EH (cell line): ENCODE measurements at regions not wholly inside any gene's neighbourhood (a gene's known extent, or its start where the extent isn't known, plus 50 kb on each side); places are given as distances from the start of the nearest gene placed in this dataset.
"Not testable (repeated sequence)": the region's sequence is repeated elsewhere in the genome, so short reads cannot be mapped to it uniquely, and the experiment has no call there.

ENCODE experiments used
- DNase-seq: peaks from one replicate; pipeline ENCODE4 v3.0.0-alpha.2; 2015; ENCODE audit warnings: low read depth

DNA sequence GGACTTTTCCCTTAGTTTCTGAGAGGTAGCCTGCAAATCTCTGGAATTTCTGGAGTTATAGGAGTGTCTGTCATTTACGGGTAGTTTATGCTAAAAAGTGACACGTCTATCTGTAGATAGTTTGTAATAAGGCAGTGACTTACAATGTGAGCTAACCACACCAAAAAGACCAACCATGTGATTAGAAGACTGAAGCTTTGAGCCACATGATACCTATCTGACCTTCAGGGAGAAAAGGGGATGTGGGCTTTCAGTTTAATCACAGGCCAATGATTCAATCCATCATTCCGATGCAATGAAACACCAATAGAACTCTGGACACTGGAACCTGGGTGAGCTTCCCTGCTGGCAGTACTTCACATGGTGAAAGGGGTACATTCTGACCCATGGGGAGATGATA, 254.6 kb upstream of the GK2 start:
- DNase-seq, result no peak

DNA sequence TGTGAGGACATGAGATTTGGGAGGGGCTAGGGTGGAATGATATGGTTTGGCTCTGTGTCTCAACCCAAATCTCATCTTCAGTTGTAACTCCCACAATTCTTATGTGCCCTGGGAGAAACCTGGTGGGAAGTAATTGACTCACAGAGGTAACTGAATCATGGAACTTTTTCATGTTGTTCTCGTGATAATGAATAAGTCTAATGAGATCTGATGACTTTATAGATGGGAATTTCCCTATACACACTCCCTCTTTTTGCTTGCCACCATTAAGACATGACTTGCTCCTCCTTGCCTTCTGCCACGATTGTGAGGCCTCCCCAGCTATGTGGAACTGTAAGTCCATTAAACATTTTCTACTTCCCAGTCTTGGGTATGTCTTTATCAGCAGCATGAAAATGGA, 253.2 kb upstream of the GK2 start:
- DNase-seq, result no peak

DNA sequence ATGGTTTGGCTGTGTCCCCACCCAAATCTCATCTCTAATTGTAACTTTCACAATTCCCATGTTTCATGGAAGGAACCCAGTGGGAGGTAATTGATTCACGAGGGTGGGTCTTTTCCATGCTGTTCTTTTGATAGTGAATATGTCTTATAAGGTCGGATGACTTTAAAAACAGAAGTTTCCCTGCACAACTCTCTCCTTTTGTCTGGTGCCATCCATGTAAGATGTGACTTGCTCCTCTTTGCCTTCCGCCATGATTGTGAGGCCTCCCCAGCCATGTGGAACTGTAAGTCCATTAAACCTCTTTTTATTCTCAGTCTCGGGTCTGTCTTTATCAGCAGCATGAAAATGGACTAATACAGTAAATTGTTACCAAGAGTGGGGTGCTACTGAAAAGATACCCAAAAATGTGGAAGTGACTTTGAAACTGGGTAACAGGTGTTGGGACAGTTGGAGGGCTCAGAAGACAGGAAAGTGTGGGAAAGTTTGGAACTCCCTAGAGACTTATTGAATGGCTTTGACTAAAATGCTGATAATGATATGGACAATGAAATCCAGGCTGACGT, 251.4 kb upstream of the GK2 start:
- DNase-seq, result not testable (repeated sequence)

DNA sequence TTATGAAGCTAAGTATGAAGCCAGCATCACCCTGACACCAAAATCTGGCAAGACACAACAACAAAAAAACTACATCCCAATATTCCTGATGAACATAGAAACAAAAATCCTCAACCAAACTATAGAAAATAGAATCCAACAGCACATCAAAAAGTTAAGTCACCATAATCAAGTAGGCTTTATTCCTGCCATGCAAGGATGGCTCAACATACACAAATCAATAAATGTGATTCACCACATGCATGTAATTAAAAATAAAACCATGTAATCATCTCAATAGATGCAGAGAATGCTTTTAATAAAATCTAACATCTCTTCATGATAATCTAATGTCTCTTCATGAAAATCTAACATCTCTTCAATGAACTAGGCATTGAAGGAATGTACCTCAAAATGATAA, 249.4 kb upstream of the GK2 start:
- DNase-seq, result no peak

DNA sequence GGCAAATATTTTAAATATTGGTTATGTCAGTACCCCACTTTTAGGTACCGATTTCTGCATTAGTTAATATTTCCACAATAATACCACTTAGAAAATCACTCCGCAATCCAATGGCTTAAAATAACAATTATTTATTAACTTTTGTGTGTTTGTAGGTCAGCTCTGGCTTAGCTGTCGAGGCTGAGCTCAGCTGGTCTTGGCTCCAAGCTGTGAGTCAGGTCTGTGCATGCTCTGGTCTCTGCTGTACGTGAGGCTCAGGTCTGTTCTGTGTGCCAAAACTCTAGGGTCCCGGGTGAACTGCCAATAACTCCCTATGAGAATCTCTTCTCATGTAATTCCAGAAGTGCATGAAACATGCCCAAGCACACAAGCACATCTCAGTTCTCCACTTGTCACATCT, 245.8 kb upstream of the GK2 start:
- DNase-seq, result no peak

DNA sequence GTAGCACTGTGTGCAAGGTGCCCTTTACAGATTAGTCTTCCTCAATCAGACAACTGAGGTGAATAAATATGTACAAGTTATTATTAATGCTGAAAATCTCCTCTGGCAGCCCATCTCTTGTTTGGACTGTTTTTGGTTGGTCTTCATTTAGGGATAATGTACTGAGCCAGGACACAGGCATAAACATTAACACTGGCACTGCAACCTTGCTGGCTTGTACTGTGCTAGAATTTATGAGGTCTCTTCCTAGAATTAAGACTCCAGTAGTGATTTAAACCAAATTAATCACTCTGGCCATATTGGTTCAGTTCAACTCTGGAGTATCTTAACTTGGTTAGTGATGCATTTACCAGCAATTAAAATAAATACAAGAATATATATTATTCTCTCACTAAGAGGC, 244.7 kb upstream of the GK2 start:
- no peak for DNase-seq

DNA sequence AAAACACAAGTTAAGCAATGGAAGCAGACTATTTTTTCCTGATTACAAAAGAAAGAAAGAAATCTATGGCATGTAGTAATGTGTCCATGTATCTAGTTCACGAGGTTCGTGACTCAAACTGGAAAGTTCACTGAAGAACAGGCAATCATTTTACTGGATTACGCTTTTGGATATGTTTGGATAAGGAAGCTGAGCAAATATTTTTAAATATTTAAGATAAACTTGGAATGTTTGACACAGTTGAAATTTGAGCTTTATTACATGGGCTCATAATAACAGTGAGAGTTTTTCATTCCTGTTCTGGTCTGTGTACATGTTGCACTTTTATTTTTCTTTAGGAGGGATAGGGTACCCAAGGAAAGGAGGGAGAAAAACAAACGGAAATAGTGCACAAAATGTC, 244.2 kb upstream of the GK2 start:
- DNase-seq, result peak; percentile 14

DNA sequence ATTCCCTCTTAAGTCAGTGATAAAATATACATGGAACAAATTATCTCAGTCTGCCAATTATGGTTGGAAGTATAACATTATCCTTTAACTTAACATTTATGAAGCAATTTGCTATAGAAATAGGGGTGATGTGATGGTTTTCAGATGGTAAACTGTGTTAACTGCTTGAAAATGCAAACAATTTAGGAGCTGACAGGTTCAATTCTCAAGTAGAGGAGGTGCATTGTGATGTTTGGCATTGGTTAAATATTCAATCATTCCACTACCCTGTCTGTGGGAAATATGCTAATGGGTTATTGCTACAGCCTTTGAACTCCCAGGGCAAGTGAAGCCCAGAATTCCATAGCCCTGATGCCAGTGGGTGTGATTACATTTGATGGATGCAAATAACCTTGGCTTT, 243.4 kb upstream of the GK2 start:
- no peak for DNase-seq

DNA sequence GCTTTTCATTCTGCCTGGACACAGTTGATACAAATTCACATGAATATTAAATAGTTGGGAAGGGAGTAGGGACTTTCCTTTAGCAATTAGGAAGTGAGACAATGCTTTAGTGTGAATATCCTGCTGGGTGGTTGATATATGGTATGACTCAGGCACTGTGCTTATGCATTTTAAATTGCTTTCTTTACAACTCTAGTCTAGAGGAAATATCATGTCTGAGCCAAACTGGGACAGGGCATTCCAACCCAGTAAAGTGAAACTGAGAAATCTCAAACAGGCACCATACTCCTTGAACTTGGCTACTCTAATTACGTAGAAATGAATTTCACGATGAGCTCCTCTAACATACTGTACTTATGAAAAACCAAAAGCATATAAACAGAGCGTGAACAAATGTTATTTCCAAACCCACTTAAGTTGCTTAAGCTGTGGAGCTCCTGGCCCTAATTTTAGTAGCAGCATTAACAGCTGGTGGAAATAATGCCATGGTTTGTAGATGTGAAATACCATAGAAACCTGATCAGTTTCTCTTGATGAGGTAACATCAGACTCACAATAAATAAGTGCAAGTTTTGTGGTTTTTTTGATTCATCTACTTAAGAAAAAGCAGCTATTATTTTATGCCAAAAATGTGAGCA, 242.9 kb upstream of the GK2 start:
- DNase-seq, result peak; percentile 9

DNA sequence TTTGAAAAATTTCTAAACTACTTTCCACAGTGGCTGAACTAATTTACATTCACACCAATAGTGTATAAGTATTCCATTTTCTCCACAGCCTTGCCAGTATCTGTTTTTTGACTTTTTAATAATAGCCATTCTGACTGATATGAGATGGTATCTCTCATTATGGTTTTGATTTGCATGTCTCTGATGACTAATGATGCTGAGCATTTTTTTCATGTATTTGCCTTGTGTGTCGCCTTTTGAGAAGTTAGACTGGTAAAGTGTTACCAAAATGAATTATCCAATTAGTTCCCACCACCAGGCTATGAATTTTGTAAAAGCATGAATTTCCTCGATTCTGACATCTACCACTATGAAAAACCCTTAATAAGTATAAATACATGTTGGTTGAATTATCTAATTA, 242.2 kb upstream of the GK2 start:
- DNase-seq, result no peak

DNA sequence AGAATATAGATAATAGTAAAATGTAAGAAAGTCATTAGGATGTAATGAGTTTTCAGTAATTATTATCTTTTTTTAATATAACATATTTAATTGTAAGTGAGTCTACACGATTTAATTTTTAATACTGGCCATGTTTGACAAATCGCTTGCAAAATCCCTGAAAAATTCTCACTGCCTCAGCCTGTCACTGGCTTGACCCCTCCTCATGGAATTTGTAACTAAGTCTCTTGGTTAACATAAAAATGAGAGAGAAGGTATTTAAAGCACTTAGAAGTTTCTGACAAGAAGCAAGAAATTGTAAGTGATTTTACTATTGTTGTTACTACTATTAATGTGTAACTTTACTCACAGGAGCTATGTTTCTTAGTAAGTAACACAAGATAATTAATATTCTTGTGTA, 237.9 kb upstream of the GK2 start:
- DNase-seq, result no peak

DNA sequence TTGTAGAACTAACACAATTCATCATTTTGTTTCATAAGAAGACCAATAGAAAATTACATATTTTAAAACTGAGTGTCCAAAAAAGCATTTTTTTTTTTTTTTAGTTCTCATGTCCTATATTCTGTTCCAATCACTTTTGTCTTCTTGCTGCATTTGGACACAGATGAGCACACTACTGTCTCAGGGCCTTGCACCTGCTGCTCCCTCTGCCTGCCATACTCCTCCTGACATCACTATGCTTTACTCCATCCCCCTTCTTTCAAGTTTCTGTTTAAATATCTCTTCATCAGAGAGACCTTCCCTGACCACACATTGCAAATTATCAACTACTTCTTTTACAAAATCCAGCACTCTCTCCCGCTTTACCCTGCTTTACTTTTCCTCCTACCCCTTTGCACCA, 230.7 kb upstream of the GK2 start:
- DNase-seq, result no peak

DNA sequence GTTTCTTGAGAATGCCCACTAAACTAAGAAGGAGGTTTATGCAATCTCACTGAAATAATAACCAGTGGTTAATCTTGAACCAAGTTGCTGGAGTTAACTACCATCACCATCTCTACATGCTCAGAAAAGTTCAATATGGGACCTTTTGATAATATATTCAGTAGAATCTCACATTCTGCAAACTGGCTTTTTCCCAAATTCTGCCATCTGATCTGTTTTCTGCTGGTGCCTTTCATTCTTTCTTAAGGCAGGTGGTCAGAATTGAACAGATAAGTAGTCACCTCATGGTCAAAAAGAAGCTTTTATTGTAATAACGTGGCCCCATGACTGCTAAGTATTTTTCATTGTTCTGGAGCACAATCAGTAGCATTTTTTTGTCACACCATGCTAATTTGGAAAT, 229.0 kb upstream of the GK2 start:
- DNase-seq, result no peak

DNA sequence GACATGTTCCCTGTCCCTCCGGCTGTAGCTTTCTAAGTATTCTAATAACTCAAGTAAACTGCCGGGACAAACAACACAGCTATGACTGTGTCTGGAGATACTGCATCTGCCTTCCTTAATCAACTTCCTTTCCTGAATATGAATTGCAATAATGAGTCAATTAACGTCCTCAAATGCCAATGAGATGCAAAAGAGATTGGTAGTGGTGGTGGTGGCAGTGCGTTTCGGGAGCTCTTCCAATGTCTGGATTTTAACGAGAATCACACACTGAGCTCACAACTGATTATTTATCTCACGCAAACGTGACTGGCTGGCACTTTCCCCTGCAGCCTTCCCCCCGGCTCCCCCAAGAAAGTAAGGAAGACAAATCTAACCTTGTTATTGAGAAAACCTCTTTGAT, 226.1 kb upstream of the GK2 start:
- no peak for DNase-seq

DNA sequence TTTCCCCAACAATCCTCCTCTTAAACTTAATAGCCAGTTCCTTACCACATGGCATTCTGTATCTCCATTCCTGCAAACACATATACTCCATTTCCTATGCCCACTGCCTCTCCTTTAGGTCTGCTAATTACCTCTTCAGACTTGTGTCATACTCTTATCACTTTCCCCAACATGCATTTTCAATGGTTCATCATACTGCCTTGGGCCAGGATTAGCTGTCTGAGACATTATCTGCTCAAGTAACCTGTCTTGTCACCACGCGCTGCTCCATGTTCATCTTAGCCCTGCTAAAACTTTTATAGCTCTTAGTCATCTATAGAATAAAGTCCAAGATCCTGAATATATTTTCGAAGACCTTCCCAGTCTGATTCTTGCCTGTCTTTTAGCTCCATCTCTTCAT, 224.1 kb upstream of the GK2 start:
- DNase-seq, result no peak

DNA sequence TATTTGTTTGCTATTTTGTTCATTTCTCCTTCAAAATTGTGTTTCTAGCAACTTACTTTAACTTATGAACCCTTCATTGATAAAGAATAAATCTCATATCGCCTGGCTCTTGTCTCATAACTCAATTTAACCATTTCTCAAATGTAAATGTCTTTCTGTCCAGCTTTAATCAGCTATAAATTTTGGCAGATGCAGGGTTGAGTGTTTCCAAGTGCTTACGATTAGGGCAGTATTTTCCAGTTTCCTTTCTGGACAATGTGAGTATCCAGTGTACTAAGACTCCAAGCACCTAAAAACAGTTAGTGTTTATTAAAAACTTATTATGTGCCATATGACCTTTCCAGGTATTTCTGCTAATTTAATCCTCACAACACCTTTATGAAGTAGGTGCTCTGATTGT, 218.6 kb upstream of the GK2 start:
- DNase-seq, result no peak

DNA sequence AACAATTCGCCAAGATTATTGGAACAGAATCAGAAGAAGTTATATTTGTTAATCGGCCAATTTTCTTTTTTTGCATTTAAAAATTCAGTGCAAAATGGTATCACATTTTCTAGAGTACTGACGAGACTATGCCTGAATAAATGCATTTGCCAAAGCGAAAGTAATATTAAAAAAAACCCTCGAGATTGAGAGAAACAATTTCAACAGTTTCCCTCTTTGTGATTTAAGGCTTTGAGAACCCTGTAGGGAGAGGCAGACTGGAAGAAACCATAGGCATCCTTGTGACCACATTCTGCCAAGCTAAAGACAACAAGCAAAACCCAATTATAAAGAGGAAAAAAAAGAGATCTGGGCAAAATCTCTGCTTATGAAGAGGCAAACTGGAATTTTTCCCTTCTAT, 218.1 kb upstream of the GK2 start:
- no peak for DNase-seq

DNA sequence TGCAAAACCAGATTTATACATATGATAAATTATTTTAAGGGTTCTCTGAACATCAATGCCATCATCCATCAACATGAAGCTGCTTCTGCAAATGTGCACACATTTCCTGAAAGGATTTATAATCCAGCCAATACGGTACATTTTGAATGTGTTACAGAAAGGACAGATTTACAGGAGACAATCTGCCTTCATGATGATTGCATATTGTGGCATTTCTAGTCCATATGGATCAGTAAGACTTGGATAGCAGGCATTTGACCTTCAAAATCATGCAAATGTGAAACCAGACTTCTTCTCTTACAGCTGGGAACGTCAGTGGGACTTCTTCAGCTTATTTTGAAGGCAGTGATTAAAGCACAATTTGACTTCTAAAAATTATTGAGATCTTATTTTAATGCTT, 217.3 kb upstream of the GK2 start:
- DNase-seq, result no peak

DNA sequence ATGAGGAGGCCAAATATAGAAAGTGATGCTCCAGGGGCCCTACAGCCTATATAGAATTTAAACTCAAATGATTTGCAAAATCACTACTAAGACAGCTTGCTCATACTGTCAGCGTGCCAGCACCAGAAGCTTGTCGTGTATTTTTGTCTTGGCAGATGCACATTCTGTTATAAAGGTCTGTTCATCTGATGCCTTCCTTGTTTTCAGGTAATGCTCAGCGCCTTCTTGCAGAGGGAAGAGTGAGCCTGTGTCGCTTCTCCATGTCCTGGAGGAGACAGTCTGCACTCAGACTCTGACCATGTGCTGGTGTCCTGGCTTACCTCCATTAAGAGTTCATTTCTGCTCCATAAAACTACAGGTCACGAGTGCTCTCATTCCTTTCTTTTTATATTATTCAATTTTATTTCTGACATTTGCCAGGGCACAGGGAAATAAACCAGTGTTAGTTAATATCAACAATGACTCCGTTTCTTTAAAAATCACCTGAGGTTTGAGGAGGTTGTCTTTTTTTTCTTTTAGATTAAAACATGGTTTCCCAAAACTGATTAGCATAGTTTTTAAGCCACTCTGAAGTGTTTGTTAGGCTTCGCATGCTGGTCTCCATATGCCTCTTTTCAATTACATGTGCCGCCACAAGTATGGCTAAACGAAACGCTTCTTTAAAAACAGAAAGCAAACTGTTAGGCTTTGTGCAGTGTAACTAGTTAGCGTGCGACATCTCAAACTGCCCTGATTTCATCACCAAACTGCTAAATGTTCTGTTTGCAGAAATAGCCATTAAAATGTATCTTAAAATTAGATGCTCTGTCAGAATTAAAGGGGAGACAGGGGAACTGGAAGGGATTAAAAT, 215.2 kb upstream of the GK2 start:
- no peak for DNase-seq

DNA sequence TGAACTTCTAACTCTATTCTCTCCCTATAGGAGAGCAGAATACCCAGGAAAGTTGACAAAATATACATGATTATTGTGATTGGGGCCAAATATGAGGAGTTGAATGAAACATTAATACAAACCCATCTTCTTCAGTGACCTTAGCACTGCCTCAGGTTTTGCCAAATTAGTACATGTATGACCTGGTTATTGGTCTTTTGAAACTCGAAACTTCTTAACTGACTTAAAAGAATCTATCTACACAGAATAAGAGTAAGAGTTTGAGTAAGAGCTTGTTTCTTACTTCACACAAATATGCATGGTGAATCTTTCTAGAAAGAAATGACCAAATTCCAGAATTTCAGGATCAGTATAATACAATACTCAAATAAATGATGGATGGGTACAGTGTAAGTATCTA, 213.0 kb upstream of the GK2 start:
- DNase-seq, result no peak

DNA sequence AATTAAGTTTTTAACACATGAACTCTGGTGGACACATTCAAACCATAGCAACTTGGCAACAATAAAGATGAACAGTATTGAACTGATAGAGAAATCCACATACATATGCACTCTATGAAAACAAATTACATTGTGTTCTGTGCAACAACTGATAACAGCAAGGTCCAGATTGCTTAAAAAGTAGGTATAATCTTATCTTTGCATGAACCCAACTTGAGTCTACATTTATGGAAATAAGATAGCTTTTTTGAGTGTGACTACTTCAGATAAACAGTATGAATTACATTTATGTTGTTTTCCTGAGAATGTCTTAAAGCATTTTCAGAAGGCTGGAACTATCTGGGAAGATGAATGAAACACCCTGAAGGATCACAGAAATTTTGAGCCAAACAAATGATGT, 212.6 kb upstream of the GK2 start:
- DNase-seq, result no peak

DNA sequence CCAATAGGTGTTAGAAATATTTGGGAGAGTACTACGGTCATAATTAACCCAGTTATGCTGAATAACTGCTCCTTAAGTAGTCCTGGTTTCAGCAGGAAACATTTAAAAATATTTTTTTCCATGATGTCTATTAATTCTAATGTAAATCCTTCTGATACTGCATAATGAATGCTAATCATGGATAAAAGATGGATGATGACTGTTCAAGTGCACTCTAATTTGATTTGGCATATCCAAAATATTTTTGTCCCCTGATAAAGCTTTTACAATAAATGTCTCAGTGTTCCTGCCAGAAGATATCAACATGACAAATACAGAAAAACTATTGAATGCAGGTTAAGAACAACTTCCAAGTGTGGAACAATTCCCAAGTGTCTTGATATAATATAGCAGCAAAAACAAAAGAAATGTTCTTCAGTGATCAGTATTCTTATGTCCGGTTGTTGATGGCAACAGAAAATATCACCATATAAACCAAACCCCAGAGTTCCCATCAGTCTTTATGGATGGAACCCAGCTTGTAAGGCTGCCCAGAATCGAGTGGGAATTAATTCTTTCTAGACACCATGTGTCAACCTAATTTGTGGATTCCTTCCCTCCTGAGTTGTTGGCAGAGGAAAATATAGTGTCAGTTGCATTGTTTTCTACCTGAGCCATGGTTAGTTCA, 205.4 kb upstream of the GK2 start:
- no peak for DNase-seq

DNA sequence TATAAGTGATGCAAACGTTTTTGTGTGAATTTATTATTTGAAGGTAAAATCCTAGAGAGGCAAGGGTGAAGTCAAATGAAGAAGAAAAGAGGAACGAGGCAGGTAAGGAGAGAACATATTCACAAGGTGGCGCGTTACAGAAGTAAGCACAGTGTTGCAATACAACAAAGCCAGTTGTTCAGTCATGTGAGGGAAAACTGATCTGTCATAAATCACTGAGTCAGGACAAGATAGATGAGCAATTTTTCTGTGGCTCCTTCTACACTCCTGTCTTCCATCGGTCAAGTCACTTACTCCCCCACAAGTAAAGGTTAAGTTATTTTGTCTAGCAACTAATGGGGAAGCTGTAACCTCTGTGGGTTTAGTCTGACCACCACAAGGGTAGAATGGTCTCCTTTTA, 203.0 kb upstream of the GK2 start:
- DNase-seq, result no peak
